LNCAP (cell line): ENCODE measurements at regions not wholly inside any gene's neighbourhood (a gene's known extent, or its start where the extent isn't known, plus 50 kb on each side); places are given as distances from the start of the nearest gene placed in this dataset.

ENCODE experiments used
- CTCF ChIP-seq: fragments of 450-650 bp; IDR thresholded peaks from 2 replicates; pipeline ENCODE4 v1.5.1; 2017; ENCODE audit warnings: mild to moderate bottlenecking

DNA sequence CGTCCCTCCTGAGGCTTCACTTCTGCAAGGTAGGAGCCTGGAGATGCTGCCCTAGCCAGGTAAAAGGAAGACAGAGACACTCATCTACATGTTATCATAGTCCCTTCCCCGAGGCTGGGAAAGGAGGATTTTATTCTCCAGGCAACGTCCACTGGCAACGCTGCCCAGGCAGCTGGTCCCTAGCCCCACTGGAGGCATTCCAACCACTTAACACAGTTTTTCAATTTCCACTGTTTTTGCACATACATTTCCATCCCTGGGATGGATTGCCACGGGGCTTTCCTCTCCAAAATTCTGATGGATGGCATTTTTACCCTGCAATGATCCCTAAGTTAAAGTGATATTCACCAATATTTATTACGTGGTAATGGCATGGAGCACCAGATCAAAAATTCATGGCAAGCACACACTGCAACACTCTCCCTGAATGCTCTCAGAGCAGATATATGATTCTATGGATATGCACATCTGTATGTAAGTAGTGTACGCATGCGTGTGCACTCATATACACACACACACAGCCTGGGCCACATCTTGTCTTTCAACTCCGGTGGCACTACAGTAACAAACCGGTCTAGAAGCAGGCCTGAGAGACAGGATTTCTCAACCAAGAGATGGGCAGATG lies 322.3 kb upstream of the TSHZ3 start:
- TF ChIP-seq CTCF: no peak

DNA sequence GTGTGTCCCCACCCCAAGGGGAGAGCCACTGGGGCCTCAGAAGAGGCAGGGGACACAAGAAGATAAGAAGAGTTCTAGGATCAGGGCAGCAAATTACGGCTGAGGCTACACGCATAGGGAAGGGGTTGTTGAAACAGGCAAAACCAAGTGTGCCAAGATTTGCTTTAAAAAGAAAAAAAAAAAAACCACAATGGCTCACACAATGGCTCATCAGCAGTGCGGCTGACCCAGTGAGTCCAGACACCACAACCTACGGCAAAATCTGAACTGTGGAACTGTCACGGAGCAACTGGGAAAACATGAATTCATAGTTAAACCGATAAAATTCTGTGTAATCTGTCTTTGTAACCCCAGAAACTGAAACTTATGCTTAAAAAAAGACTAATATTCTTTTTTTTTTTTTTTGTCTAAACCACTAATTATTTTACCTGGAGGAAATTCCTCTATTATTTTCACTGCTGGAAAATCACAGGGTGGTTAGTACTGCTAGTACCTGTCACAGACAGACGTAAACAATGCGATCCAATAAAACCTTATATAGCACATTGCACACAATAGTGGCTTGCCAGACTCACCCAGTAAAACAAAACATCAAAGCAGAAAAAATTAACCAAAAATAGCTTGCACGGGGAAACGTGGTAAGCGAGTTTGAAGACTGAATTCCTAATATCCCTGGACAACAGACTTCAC lies 325.4 kb upstream of the TSHZ3 start:
- no peak for TF ChIP-seq CTCF

- TF ChIP-seq CTCF: no peak
Observed at GRCh38 chr19:31675193-31675913, 326.1 kb upstream of the TSHZ3 start.

GRCh38 chr19:31676271-31677004 lies 327.2 kb upstream of the TSHZ3 start:
- TF ChIP-seq CTCF: peak; percentile 57

GRCh38 chr19:31678421-31678820 lies 329.2 kb upstream of the TSHZ3 start:
- no peak for TF ChIP-seq CTCF

- no peak for TF ChIP-seq CTCF
Observed at GRCh38 chr19:31681121-31681520, 331.9 kb upstream of the TSHZ3 start.

DNA sequence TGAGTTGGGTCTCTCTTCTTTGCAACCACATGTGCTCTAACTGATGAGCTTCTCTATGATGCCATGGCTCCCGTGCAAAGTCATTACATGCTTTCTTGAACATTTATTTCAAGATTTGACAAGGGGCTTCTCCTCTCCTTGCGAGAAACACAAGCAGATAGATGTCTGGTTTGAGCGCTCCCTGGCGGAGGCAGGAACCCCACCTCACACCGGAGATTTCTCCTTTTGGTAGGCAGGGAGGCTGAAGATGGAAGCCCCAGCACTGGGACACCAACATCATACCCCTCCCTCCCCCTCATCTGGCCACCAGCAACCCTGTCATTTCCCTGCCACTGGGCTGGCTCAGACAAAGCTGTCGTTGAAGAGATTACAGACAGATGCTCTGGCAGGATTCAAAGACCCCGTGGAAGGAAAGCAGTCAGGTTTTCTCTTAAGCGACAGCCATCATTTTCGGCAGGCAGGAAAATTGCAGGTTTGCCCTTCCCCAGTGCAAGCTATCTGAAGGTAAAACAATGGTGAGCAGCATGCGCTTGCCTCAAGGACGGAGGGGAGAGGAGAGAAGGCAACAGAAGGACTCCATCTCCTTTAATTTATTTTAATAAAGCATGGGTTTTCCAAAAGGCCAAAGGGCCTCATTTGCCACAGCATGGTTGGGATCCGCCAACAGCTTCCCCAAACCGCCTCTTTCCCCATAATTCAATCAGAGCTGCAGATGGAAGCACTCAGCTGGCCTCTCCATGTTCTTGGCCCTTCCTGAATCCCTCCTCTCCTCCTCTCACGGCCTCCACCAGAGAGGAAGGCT lies 344.1 kb upstream of the TSHZ3 start:
- TF ChIP-seq CTCF: no peak
